Left kidney (tissue), 1 donor: ENCODE measurements at regions not wholly inside any gene's neighbourhood (a gene's known extent, or its start where the extent isn't known, plus 50 kb on each side); places are given as distances from the start of the nearest gene placed in this dataset.

Experiments used
- DNase-seq: peaks from one replicate; pipeline ENCODE4 v3.0.0-alpha.2; 2013

DNA sequence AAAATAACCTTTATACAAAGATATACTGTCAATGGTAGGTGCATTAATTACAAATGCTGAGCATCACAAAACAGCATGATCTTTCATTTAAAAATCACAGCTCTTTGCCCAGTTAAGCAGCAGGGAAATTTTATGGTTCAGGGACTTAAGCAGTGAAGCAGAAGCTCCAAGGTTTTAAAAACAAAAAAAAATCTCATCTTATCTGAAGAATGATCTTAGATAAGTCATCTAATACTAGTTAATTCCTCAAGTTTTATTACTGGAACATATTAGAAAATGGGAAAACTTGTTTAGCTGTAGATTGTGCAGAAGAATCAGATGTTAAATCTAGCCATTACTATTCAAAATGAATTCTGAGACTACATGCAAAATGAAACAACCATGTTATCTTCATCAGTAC, 289.9 kb downstream of the GASK1B start:
- DNase-seq = no peak

DNA sequence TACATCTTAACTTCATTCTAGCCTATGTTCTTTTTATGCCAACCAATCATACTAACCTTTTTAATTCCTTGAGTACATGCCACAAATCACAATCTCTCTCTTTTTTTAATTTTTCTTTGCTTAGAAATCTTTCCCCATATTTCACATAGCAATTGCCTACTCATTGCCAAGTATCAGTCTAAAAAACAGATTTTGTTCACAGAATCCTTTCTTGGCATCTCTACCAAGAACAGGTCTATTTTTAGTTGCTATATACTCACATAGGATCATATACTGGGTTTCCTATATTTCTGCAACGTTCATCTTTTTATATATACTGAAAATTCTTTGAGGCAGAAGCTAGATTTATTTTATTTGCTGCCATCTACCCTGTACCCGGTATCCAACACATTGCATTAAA, 292.1 kb downstream of the GASK1B start:
- DNase-seq = no peak

DNA sequence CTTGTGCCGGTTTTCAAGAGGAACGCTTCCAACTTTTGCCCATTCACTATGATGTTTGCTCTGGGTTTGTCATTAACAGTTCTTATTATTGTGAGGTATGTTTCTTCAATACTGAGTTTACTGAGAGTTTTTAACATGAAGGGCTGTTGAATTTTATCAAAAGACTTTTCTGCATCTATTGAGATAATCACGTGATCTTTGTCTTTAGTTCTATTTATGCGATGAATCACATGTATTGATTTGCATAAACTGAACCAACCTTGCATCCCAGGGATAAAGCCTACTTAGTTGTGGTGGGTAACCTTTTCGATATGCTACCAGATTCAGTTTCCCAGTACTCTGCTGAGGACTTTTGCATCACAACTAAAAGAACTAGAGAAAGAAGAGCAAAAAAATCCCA, 318.0 kb downstream of the GASK1B start:
- DNase-seq = no peak

DNA sequence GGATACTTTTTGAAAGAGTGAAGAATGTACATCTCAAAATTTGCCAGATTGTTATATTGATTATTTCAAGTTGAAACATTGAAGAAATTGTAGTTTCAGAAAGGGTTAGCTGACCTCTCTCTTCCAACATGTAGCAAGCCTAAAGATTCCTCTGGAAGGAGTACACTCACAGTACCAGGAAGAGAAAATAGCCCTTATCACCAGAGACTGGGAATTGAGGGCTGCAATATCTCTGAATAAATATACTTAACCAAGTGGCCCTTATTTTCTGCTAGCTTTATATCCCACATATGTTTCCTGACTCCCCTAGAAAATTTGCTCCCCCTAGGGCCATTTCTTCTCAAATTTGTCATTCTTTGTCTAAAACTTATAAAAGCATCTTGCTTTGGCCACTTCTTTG, 332.2 kb downstream of the GASK1B start:
- DNase-seq = no peak

DNA sequence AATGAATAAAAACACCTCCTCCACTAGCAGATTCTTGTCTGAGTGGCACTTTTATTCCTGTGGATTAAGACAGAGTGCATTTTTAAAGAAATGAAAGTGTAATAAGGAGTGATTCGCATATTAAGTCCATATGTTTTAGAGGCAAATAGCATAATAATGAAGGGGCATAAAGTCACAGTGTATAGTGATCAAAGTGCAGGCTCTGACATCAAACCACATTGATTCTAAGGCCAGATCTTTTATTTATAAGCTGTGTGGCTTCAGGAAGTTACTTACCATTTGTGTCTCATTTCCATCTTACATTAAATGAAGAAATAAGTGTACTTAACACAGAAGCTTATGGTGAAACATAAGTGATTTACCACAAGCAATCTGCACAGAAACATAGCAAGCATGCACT, 332.8 kb downstream of the GASK1B start:
- DNase-seq = no peak

DNA sequence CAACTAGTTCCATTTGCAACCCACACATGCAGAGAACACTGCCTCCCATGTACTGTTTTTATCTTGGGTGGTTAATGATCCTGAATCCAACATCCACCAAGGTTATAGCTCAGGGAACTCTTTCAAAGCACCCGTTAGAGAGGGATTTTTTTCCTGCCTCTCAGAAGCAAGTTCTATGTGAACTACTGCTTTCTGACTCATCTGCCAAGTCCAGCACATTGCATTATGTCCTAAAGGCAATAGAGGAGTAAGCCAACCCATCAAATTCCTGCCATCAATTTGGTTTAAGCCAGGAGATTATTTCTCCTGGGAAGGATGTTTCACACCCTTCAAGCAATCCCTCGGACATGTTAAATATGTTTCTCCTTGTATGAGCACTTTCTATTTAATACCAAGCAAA, 334.5 kb downstream of the GASK1B start:
- DNase-seq = no peak

DNA sequence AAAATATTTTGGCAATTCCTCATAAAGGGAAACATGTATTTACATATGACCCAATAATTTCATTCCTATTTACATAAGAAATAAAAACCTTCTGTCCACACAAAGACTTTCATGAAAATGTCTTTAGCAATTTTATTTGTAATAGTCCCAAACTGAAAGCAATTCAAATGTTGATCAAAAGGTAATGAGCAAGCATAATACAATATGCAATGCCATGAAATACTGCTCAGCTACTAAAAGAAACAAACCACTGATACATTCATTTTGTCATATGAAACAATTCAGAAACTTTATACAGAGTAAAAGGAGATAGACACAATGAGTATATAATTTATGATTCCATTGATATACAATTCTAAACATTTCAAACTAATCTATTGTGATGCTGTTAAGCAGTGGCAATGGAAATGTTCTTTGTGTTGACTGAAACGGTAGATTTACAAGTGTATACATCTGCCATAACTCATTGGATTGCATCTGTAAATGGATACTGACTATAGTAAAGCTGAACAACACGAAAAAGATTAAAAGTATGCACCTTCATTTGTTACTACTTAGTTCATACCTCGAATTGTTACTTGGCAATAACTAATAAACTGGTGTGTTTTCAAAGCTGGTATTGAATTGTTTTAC, 335.6 kb downstream of the GASK1B start:
- no peak for DNase-seq

DNA sequence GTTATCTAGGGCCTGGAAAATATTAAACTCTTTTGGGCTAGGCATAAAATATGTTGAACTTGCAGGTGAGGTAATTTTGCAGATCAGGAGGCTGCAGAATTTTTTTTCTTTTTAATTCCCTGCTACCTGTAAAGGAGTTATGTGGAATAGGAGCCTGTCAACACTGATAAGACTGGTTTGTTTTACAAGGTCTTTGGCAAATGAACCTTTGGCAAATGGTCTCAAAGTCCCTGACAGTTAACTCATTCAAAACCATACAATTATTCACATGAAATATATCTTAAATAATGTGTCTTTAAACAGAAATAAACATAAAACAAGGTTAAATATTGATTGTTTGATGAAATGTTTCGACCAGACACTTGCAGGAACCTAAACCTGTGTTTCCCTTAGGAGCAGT, 340.2 kb downstream of the GASK1B start:
- no peak for DNase-seq

DNA sequence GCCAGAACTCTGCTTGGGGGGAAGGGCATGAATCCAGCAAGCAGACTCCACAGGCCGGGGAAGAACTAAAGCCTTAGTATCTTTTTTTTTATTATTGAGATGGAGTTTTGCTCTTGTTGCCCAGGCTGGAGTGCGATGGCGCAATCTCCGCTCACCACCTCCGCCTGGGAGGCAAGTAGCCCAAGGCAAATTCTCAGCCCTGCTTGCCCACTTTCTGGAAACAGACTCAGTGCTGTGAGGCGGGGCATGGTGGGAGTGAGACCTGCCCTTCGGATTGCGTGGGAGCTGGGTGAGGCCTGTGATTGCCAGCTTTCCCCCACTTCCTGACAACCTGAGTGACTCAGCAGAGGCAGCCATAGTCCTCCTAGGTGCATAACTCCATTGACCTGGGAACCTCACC, 348.8 kb downstream of the GASK1B start:
- no peak for DNase-seq

DNA sequence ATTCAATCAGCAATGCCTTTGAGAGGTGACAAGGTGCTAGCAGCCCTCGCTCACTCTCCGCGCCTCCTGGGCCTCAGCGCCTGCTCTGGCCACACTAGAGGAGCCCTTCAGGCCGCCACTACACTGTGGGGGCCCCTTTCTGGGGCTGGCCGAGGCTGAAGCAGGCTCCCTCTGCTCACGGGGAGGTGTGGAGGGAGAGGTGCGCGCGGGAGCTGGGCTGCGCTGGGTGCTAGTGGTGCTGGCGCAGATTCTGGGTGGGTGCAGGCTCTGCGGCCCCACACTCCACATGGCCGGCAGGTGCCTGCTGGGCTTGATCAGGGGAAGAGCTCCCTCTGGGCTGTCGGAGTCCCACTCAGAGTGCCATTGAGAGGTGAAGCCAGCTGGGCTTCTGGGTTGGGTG, 351.0 kb downstream of the GASK1B start:
- DNase-seq = no peak

DNA sequence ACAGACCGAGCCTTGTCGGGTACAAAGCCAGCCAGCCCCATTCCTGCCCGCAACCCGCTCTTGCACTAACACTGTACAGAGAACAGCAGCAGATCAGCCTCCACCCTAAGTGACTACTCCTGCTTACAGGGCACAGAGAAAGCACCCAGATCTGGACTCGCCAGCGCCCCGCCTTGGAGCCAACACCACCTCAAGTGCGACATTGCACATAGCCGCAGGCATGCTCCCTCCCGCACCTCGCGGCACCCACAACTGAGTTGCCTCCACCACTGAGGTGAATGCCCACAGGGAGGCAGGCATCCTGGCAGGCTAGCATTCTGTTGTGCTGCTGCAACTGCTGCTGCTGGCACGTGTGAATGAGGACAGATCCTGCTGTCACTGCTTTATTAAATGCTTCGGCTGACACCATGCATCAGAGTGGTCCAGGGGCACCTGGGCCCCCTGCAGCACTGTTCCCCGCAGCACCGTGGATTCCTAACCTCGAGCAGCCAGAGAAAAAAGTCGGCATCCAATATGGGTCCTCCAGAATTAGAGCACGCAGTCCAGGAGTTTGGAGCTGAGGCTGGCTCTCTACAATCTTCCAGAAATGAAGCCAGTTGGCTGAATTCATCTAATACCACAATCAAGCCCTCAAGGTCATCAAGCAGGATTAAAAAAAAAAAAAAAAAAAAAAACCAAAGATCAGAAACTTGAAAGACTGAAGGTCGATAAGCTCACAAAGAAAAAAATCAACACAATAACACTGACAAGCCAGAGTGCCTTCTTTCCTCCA, 352.9 kb downstream of the GASK1B start:
- no peak for DNase-seq

DNA sequence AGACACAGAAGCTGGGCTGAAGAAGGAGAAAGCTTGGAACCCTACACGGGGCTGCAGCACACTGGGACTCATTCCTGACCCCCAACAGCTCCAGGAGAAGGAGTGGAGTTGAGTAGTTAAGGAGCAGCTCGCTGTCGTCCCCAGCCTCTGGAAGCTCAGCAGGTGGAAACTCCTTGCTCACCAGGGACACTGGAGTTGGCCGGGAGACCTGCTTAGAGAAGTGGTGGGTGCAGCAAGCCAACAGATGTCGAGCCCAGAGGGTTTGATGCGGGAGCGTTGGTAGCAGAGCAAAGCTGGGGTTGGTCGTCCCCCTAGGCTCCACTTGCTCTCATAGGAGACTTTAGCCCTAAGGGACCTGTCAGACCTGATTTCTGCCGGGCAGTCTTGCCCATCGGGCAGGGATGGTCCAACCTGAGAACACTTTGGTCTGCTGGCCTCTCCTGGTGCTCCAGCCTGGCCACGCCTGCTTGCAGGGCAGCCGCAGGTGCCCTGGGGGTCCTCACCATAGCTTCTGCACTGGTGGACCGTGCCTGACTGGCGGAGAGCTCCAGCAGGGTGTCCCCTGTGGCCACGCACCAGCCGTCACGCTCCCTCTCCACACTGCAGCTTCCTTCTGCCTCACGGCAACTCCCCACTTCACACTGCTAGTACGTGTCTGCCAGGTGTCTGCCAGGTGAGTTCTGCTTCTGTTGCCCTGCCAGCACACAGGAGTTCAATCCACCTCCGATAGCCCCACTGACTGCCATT, 353.7 kb downstream of the GASK1B start:
- DNase-seq = no peak

DNA sequence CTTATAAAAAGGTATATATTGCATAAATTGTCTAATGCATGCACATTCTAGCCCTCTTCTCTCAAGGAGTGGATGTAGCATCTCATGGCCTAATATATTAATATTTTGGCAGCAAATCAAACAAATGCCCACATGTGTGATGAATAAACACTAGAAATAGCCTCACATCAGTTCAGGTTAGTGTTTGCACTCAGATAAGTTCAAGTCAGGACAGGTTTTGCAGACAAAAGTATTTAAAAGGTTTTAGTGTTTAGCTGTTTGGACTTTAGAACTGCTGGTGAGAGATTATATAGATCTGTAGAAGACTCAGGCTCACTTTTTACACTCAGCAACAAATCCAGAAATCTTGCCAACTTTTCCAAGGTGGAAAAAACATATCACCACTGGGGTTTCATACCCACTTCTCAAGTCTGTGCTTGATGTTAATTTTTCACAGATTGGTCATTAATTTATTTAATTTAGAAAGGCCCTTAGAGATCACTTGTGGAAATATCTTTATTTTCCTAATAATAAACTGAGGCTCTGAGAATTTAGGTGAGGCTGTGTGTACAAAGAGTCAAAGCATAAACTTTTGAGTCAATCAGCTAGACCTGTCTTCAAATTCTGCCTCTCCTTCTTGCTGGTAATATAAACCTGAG, 362.6 kb downstream of the GASK1B start:
- DNase-seq = no peak

DNA sequence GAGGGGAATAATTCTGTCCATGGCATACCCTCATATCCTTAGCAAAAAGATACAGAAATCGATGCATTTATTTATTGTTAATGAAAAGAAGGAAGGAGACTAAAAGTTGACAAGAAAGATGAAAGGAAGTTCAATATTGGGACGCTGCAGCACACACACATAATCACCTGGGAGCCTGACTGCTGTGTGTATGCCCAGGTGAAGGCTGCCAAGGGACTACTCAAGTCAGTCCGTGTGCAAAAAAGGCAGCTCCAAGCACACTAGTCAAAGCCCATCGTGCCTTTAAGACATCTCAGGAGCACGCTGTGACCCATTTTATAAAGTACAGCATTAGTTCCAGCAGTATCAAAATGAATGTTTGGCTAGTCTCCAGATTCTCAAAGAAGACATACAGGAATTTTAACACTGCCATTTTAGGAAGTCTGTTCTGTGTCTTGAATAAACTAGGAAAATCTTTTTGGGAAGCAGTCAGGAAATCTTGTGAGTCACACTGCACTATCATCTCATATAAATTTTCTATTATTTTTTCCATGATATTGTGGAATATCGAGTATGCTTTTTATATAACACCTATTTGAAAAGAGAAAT, 363.9 kb downstream of the GASK1B start:
- no peak for DNase-seq

DNA sequence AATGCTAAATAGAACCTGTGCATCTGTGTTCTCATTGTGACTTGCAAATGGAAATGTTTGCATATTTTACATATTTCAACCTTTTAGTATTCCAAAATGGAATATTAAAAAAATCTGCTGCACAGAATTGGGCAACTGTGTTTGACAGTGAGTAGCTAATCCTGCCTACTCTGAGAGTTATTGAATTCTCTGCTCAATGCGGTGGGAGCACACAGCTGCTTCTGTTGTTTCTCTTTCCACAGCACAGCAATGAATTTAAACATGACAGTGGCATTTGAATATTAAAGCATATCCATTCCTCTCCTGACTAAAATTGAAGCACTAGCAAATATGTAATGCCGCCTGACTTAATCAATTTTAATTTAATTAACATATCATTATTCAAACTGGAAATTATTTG, 366.6 kb downstream of the GASK1B start:
- DNase-seq = no peak

DNA sequence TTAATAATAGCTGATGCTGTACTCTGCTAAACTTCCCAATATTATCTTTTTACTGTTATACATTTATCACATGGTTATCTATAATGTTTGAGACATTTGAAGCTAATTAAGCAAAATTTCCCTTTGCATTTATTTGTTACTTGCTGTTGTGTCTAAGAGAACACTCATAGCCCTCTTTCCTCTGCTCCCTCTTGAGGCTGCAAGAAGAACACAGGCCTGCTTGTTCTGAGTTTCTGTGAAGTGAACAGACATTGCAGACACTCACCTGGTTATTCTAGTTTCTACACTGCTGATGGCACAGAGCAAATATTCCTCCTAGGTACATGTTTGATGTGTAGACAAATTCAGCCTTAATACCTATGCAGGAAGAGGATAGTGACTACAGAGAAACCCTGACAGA, 367.8 kb downstream of the GASK1B start:
- no peak for DNase-seq

DNA sequence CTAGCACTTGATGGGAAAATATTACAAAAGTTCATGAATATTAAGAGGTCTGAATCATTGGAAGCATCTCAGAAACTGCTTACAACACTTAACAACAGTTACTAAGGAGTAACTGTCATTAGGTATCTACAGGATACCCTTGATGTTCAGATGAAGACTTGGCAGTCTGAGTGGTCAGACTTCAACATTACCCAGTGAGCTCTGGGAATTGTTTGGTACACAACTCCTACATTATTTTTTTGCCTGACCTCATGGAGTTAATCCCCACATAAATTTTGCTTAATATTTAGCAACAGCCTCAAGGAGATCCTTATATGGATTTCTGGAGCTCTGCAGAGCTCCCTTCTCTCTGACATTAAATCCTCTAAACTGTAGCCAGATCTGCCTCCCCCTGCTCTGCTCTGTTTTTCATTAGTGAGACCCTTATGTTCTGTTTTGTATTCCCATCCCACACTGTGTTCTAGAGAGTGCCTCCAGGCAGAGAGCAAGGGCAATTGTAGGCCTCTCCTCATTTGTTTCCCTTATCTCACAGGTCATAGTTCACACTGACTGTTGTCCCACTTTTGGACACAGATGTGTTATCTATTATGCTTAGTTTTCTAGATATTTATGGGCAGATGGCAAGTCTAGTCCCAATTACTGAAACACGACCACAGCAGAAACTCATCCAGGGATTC, 368.8 kb downstream of the GASK1B start:
- DNase-seq = no peak

DNA sequence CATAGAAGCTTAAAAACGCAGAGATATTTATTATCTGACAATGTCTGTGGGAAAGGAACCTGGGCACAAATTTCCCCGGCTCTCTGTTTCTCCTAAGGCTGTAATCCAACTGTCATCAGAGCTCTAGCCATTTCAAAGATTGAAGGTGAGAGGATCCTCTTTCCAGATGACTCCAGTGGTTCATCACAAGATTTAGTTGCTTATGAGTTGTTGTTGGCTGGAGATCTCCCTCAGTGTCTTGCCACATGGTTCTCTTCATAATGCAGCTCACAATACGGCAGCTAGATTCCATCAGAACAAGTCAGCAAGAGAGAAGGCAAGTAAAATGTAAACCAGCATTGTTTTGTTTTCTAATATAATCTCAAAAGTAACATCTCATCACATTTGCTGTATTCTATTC, 369.4 kb downstream of the GASK1B start:
- DNase-seq = no peak

DNA sequence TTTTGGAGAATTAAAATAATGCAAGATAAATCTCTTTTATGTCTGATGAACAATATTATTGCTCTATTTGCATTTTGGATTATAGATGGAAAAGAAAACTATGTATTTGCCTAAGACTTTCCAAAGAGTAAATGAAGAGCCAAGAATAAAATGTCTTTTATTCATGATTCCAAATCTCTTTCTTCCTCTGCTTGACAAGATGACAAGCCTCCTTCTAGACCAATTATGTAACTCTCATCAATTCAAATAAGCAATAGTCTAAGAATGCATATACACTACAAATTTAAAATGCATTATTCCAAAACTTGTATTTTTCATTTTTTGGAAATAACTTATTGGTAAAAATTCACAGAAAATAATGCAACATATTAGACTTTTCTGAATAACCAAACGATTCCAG, 377.3 kb downstream of the GASK1B start:
- no peak for DNase-seq

DNA sequence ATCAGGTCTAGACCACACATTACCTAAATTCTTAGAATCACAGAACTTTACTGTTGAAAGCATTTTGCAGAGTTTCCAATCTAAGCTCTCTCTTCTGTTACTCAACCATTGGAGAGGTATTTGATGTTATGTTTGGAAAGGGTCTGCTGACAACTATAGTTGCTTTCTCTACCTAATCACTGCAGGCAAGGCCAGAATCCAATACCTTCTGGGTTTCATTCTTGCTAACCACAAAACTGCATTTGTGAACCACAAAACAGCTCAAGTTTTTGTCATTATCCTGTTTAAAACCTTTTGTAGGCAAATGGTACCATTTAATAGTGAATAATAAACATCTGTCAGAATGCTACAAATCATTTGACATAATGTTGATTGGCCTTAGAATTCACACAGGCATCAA, 380.1 kb downstream of the GASK1B start:
- DNase-seq = no peak

DNA sequence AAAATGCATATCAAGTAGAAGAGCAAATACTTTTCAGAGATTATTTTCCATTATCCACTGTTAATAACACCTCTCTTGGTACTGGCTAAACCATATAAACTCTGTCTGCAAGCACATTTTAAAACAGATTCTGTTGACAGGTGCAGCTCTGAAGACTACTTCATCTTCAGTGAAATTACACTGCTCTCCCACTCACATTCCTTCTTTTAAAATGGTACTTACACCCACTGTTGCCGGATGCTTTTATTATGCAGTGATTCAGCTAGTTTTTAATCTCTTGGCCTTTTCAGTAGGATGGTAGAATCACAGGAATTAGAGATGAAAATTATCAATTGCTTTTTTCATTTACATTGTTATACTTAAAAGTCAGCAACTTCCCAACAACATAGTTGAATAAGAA, 381.6 kb downstream of the GASK1B start:
- DNase-seq = no peak

DNA sequence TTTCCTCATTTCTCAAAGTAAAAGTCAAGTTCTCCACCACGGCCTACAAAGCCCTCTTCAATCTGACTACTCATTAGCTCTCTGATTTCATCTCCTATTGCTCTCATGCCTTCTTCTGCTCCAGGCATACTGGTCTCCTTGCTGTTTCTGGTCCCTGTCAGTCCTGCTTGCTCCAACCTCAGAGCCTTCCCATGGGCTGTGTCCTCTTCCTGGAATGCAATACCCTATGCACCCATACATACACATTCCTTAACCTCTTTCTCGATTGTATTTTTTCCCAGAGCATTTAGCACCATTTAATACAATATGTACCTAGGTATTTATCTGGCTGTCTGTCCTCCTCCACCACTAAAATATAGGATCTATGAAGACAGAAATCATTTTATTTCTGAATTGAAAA, 385.2 kb downstream of the GASK1B start:
- no peak for DNase-seq
